NCI-H446 (cell line): ENCODE measurements at regions not wholly inside any gene's neighbourhood (a gene's known extent, or its start where the extent isn't known, plus 50 kb on each side); places are given as distances from the start of the nearest gene placed in this dataset.

Source experiments
- DNase-seq, 2 experiments: peaks; one replicate each; lab custom pipeline; 2025; lab: John Stamatoyannopoulos, UW

DNA sequence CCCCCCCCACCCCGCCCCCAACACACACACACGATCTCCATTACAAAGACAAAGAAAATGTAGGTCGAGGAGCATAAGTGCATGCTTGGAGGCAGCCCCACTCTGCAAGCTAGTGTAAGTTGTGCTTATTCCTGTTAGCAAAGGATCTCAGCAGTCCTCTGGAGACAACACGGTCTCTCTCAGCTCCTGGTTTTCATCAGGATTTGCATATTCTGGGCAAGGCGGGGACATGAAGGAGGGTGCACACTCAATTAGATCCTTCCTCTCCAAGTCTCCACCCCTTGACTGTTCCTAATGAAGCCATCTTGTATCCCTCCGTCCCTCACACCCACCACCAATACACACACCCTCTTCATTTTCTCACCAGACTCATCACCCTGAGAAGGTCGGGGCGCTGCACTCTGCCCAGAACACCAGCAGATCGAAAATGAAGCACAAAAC, 63.8 kb downstream of the MRPL46 start:
- DNase-seq: no peak

DNA sequence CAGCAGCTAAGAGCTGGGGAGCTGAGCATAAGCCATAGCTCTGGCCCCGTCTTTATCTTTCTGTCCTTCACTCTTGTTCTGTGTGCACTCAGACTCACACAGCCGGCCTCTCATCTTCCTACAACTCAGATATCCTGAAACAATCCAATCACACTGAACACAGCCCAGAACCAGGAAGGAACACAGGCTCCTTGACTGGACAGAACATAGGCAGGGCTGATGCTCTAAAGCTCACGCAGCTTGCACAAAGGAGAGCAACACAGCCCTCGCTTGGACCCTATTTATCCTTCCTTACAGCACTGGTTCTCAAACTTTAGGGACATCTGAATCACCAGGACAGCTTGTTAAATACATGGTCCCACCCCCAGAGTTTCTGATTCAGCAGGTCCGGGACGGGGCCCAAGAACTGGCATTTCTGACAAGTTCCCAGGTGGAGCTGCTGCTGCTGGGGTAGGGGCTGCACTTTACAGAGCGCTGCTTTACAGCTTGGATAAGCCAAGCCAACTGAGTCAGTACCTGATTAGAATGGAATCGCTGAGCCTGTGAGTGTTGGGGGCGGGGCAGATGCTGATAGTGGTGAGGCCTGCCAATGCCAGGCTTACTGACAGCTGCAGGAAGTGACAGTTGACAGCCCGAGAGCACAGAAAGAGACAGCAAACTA, 65.1 kb downstream of the MRPL46 start:
- DNase-seq: no peak

DNA sequence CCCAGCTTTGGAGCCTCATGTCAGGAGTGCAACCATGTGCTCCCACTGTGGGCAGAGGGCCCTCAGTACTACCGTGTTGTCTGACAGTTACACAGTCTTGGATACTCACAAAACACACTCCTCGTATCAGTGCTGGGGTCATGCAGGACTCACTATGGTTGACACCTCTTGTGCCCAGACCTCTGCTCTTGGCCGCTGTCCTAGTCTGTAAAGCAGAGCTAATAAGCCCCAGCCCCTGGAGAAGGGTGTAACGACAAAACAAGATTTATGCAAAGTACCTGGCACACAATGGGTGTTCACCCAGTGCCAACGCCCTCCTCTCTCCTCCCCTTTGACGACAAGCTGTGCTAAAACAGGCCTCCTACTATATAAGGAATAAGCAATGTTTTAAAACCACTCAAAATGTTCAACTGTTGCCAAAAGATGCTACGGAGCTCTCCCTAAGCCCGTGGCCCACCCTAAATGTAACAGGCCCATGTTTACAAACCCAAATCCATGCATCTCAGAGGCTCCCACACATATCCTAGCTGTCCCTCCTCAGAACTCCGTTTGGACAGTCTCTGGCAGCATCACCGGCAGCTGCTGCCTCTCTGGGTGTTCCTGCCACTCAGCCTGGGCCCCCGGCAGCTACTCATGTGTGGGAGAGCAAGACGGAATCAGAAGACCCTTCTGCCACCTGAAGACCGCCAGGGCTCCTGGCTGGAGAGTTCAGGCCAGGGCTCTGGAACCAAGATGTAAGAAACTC, 65.8 kb downstream of the MRPL46 start:
- DNase-seq: no peak

DNA sequence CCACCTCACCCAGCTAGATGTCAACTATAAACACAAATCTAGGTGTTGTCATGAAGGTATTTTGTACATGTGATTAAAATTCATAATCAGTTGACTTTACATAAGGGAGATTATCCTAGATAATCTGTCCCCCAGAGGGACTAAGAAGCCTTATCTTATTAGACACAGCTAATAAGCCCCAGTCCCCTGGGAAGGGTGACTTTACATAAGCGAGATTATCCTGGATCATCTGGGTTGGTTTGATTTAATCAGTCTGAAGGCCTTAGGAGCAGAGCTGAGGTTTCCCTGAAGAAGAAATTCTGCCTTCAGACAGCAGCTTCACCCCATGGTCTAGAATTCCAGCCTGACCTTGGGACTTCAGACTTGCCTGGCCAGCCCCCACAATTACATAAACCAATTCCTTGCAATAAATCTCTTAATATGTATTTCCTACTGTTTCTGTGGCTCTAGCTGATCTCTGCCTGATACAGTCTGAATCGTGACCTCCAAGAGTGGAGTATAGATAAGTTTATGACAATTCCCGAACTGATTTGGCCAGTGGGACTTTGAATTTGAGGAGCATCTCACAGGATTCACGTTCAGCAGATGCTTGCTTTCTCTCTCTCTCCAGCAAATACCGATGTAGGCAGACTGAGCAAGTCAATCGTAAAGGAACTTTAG, 66.5 kb downstream of the MRPL46 start:
- DNase-seq: no peak

DNA sequence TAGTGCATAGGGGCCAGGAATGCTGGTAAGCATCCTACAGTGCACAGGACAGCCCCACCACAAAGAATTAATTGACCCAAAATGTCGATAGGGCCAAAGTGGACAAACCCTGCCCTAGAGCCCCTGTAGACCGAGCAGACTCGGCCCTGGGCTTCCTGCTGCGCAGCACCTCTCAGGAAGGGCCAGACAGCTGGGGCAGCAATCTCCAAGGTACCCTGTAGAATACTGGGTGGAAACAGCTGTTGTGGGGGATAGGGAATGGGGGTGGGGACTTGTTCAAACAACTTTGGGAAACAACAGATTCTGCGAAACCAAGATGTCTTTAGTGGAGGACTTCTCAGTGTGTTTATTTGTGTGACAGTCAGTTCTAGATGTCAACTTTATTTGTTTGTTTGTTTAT, 67.1 kb downstream of the MRPL46 start:
- no peak for DNase-seq

DNA sequence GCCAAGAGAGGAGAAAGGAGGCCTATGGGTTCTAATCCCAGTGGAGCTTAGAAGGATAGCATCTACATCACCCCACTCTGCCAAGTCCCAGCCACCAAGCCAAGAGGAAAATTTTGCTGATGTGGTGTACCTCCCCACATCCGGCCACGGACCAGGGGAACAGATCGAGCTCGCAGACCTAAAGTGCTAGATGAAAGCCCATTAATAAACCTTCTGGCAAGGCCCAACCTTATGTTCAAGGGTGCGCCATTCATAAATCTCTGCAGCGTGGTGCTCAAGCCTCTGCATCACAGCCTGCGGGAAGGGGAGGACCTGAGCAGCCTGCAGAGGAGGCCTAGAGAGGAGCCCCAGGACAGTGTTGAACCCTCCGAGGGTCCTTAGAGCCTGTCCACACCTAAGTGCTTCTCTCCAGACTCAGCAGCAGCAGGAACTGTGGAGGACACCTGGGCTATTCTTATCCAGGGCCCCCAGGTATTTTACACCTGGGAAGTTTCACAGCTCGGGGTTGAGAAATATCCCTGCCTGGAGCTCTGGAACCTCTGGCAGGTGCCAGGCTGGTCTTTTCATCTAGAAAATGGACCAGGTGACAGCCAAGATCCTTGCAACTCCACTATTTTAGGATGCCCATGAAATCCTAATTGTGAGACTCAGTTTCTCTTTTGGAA, 68.0 kb downstream of the MRPL46 start:
- no peak for DNase-seq

DNA sequence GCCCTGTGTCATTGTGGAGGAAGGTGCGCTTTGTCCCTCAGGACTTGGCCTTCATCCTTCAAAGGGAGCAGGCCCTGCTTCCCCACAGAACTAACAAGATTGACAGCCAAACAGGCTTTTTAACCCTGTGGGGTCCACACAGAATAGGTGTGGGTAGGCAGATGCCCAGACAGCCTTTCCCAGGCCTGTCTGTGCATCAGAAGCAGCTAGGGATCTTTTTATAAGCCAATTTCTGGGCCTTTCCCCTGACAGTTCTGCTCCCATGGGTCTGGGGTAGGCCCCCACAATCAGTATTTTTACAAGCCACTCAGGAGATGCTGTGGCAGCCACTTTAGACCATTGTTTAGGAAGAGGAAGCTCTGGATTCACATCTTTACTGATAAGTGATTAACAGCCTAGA, 69.2 kb downstream of the MRPL46 start:
- no peak for DNase-seq

DNA sequence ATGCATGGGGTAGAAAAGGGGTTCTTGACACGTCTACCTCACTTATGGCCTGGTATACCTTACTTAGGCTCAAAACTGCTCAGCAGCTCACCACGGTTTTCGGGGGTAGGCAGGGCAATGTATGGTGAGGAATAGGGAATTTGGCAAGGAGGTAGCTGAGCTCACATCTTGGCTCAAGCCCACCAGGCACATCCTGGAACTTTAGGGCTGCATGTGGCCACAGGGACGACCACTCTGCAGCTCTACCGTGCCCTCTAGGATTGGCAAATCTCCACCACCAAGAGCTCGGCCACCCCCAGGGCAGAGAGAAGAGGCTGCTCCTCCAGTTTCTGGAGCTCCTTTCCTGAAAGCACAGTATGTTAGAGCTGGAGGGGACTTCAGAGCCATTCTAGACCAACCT, 69.7 kb downstream of the MRPL46 start:
- no peak for DNase-seq

DNA sequence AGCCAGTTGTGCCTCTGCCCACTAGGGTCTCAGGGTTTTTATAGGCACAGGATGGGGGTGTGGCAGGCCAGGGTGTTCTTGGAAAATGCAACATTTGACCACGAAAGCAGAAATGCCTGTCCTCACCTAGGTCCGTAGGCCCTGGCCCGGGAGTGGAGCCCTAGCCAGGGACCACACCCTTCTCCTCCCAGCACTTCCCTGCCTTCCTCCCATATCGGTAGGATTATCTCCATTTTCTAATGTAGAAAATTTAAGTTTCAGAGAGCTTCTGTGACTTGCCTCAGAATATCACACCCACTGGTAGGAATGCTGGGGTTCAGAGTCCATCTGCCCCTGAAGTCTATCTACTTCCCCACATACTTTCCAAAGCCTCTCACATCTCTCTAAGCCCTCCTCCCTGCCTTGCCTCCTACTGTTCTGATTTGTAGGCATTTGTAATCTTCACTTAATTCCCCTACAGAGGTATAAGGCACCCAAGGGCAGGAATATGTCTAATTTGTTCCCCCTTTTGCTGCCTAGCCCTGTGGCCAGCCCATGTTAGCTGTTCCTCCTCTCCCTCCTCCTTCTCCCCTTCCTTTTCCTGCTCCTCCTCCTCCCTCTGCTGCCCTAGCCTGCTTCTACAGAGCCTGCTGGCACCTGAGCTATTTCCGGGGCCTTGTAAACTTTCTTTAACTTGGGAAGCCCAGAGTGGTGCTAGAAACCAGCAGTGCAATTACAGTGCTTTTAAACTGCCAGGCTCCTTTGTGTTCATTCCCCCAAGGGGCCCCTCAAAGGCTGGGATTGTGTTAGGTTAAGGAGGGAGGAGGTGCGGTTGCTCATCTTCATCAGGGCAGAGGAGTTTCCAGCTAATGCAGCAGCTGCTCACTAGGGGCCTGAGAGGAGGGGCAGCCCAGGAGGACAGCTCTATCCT, 71.1 kb downstream of the MRPL46 start:
- no peak for DNase-seq

DNA sequence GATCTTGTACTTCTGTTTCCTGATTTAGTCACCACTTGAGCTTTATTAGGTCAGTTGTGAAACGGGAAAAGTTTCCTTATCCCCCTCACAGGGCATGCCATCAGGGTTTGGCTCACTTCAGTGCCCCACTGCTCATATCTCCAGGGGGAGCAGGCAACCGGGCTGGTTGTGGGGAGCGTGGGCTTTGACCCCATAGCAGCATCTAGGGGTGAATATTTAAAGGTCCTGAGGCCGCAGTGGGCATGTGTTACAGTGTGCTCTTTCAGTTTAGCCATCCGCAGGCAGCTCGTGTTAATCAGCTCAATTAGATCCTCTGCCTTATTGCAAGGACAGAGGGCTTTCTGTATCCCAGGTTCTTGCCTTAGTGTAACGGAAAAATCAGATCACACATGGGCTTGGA, 71.9 kb downstream of the MRPL46 start:
- DNase-seq: no peak

DNA sequence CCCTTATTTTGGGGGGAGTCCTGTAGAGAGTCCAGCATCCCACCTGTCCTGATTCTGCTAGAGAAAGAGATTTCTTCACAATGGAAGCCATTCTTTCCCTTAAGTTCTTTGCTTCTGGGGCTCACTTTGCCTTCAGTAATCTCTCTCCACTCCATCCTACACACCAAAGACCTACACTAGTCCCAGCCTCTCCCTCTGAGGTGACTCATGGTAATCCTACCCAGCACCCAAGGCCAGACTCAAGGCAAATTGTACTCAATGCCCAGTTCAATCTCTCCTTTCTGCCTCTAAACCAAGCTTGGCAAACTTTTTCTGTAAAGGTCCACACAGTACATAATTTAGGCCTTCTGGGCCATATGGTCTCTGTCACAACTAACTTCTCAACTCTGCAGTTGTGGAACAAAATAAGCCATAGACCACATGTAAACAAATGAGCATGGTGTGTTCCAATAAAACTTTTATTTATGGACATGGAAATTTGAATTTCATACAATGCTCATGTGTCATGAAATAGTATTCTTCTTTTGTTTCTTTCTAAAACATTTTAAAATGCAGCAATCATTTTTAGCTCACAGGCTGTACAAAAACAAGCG, 72.5 kb downstream of the MRPL46 start:
- no peak for DNase-seq

DNA sequence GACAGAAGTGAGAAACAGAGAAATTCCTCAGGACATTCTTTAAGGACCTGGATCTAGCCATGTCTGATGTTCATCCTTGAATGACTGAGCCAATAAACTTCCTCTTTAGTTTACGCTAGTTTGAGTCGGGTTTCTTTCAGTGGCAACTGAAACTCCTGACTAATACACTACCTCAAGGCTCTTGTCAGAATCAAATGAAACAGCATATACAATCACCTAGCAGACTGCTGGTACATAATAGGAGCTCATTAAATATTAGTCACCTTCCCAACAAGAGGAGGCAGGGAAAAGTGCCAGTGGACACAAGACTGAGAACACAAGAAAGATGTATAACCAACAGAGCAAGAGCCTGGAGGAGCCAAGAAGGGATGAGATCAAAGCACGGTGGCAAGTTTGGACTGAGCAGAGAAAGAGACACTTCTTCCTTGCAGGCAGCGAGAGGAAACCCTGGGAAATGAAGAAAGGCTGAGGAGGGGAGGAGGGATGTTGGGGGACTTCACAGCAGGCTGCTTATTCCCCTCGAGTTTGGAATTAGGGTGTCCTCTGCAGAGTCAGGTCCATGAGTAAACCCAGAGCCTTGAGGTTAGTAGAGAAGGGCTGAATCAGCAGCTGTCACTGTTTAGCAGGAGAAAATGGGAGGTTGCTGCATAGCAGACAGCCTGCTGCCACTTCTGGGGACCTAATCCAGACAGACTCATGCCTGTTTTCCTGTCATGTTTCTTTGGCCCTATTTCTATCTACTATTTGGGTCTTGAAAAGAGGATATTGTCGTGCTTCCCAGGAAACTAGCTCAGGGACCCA, 73.3 kb downstream of the MRPL46 start:
- DNase-seq: no peak

DNA sequence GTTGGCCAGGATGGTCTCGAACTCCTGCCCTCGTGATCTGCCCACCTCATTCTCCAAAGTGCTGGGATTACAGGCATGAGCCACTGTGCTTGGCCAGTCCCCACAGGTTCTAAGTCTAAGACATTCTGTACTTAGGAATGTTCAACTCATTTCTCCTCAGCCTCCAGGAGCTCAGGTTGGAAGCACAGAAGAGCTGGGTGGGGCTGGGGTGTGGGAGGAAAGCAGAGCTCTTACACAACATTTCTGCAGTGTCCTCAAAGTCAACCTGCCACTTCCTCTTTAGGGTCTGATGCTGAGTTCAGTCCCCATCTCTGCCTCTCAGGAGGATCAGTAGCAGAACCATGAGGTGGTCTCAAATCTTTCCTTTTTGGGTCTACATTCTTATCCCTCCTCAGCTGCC, 75.5 kb downstream of the MRPL46 start:
- no peak for DNase-seq

DNA sequence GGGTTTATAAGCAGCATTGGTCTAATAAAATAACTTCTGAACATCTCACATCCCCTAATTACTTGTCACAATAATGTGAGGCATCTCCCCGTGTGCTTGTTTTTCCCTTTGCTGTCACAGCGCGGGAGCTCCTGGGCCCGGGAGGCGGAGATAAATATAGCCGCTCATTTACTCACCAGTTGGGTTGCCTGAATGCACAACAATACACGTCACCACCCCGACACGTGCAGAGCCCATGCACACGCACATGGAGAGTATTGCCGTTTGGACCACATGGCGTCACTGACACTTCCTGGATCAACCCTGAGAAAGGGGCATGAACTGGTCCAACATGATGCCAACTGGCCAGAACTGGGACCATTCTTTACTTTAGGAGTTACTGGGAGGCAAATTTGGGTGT, 76.2 kb downstream of the MRPL46 start:
- no peak for DNase-seq

DNA sequence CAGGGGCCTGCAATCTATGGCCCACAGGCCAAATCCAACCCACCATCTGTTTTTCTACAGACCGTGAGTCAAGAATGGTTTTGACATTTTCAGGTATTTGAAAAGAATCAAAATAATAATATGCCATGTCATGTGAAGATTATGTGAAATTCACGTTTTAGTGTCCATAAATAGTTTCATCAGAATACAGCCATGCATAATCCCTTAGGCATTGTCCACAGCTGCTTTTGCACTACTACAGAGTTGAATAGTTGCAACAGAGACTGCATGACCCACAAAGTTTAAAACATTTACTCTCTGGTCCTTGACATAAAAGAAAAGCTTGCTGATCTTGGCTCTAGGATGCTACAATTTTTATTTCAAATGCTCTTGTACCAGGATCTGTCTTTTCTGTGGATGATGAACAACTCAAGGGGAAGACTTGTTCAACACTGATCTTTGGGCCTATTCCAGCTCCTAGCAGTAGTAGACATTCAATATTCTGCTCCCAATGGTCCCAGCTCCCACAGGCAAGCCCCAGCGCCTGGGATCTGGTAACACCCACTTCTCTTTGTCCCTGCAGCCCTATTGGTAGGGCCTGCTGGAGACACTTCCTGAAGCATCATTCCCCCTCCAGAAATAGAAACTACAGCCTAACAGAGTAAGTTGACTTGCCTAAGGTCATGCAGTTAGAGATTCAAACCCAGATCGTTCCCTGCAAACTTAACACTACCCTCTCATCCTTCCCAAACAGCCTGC, 76.9 kb downstream of the MRPL46 start:
- no peak for DNase-seq

DNA sequence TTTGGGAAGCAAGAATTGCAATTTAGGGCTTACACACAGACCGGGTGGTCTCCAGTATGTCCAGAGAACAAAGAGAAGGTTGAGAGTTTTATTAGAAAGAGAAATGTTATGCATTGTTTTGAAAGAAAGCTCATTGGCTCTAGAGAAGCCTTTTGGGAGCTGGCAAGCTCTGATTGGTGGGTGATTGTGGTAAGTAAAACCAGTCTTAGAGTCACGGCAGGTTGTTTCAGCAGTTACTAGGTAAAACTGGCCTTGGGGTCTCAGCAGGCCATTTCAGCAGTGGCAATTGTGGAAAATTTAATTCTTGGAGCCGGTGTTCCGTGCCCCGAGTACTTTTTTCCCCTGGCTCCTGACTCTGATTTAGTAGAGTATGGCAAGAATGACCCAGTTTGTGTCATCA, 78.1 kb downstream of the MRPL46 start:
- no peak for DNase-seq

DNA sequence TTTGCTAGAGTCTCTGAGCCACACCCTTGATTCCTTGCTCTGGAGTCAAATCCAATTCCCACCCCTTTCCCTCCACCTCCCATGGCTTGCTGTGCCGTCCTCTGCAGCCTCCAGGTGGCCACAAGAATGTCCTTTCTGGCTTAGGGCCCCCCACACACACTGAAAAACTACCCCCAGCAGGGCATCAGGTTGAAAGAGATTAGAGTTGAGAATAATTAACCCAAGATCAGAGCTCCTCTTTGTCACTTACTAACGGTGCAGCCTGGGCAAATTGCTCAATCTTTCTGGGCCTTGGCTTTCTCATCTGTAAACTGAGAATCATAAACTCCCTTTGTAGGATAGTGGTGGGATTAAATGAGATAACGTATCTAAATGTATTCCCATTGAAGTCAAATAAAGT, 78.5 kb downstream of the MRPL46 start:
- no peak for DNase-seq

DNA sequence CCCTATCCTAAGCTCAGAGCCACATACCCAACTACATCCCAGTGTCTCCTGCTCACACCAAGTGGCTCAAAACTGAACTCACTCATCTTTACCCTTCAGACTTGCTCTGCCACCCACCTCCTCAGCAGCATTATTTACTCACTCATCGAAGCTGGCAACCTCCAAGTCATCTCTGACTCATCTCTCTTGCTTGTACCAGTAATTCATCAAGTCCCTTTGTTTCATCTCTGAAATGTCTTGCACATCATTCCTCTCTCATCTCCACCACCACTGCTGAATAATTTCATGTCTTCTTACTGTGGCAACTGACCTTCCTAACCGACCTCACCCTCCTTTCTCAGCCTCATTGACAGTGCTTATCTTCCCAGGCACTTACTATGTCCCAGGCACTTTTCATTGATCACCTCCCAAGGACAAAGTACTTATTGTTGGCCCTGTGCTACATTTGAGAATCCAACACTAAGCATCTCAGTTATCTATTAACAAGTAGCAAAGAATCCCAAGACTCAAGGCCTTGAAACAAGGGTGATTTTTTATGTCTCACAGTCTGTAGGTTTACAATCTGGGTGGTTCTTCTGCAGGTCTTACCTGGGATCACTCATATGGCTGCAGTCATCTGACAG, 82.0 kb downstream of the MRPL46 start:
- no peak for DNase-seq

DNA sequence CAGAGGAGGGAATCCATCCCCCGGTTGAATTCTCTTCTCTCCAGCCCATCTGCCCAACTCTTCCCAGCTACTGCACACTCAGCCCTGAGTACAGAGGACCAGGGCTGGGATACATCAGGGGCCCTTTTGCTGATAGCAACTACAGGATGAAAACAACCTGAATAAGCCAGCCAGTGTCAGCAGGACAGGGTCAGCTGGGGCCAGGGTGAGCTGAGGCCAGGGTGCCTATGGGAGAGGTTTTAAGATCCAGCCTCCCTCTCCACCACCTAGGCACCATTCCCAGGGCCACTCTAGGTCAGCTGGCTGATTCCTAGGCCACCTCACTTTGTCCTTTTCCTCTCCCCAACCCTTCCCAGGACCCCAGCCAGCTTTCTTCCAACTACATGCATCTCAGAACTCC, 83.8 kb downstream of the MRPL46 start:
- no peak for DNase-seq
